ENCODE measurements at regions not wholly inside any gene's neighbourhood (a gene's known extent, or its start where the extent isn't known, plus 50 kb on each side); places are given as distances from the start of the nearest gene placed in this dataset.

DNA sequence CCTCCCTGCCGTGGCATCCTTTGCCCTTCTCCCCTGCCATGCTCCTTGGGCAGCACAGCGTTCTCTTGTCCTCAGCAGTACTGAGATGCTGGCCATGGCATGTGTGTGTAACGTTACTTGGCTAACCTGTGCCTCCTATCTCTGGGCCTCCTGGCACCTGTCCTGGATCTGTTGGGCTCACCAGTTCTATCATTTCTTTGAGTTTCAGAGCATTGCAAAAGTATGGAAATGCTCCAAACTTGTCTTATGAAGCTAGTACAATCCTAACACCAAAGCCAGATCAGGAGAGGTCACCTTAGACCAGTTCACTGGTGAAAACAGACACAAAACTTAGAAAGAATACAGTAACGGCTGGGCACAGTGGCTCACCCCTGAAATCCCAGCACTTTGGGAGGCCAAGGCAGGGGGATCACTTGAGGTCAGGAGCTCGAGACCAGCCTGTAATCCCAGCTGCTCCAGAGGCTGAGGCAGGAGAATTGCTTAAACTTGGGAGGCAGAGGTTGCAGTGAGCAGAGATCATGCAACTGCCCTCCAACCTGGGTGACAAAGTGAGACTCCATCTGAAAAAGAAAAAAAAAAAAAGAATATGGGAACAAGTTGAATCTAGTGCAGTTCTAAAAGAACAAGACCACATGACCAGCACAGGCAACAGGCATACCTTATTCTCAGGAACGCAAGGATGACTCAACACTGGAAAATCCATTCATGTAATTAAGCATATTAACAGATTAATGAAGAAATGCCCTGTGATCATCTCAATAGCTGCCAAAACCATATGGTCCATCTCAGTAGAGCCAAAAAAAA lies 62.4 kb upstream of the TRPM1 start:
- no peak for TF ChIP-seq POLR2A (IDR thresholded peaks at IDR 0.05)
- TF ChIP-seq, protein P1, sequence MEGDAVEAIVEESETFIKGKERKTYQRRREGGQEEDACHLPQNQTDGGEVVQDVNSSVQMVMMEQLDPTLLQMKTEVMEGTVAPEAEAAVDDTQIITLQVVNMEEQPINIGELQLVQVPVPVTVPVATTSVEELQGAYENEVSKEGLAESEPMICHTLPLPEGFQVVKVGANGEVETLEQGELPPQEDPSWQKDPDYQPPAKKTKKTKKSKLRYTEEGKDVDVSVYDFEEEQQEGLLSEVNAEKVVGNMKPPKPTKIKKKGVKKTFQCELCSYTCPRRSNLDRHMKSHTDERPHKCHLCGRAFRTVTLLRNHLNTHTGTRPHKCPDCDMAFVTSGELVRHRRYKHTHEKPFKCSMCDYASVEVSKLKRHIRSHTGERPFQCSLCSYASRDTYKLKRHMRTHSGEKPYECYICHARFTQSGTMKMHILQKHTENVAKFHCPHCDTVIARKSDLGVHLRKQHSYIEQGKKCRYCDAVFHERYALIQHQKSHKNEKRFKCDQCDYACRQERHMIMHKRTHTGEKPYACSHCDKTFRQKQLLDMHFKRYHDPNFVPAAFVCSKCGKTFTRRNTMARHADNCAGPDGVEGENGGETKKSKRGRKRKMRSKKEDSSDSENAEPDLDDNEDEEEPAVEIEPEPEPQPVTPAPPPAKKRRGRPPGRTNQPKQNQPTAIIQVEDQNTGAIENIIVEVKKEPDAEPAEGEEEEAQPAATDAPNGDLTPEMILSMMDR (IDR thresholded peaks at IDR 0.05 in 4 of 5, conservative IDR thresholded peaks at IDR 0.05 in 1 of 5): no peak

Measured in gastrocnemius medialis (tissue), 4 donors.